BLaER1 (cell line): ENCODE measurements at regions not wholly inside any gene's neighbourhood (a gene's known extent, or its start where the extent isn't known, plus 50 kb on each side); places are given as distances from the start of the nearest gene placed in this dataset.

Experiments
- H3K27ac ChIP-seq: shearing (Covaris generic); formaldehyde crosslinking; 2 replicates; pipeline ENCODE4 v1.8.1; 2022
- H3K27me3 ChIP-seq: shearing (Covaris generic); formaldehyde crosslinking; 2 replicates; pipeline ENCODE4 v1.8.1; 2022
- H3K36me3 ChIP-seq: shearing (Covaris generic); formaldehyde crosslinking; 2 replicates; pipeline ENCODE4 v1.8.1; 2022
- H3K4me1 ChIP-seq: shearing (Covaris generic); formaldehyde crosslinking; 2 replicates; pipeline ENCODE4 v1.8.1; 2022
- H3K4me2 ChIP-seq: shearing (Covaris generic); formaldehyde crosslinking; 2 replicates; pipeline ENCODE4 v1.8.1; 2022
- H3K4me3 ChIP-seq: shearing (Covaris generic); formaldehyde crosslinking; 2 replicates; pipeline ENCODE4 v1.8.1; 2022
- H3K9ac ChIP-seq: shearing (Covaris generic); formaldehyde crosslinking; 2 replicates; pipeline ENCODE4 v1.8.1; 2022
- H3K9me3 ChIP-seq: shearing (Covaris generic); formaldehyde crosslinking; 2 replicates; pipeline ENCODE4 v1.8.1; 2022
- H4K20me1 ChIP-seq: shearing (Covaris generic); formaldehyde crosslinking; 2 replicates; pipeline ENCODE4 v1.8.1; 2022
- Cebpa-rat ChIP-seq: shearing (Covaris generic); IDR thresholded peaks from 2 replicates; pipeline ENCODE4 v1.8.1; 2022

- no peak overlapping the region for H3K27ac ChIP-seq
- H3K9ac ChIP-seq, result no peak overlapping the region
- no peaks in the 10 kb centered on the region for H3K4me1 ChIP-seq
- H3K4me3 ChIP-seq, result no peak overlapping the region
- no peaks in the 10 kb centered on the region for H3K27me3 ChIP-seq
- no peaks in the 10 kb centered on the region for H4K20me1 ChIP-seq
- no peaks in the 10 kb centered on the region for H3K9me3 ChIP-seq
- no peak for TF ChIP-seq Cebpa-rat
- no peaks in the 10 kb centered on the region for H3K36me3 ChIP-seq
- H3K4me2 ChIP-seq, result no peak overlapping the region
These were observed 119.6 kb upstream of the CTTNBP2 start for GRCh38 chr7:117992635-117993376.

GRCh38 chr7:117993377-117994003 lies 120.2 kb upstream of the CTTNBP2 start:
- TF ChIP-seq Cebpa-rat, result no peak
- Histone ChIP-seq H4K20me1 (no peaks in the 10 kb centered on the region), H3K4me3 (no peak overlapping the region), H3K36me3 (no peaks in the 10 kb centered on the region), H3K9me3 (no peaks in the 10 kb centered on the region), H3K4me1 (no peaks in the 10 kb centered on the region), H3K9ac (no peak overlapping the region), H3K27me3 (no peaks in the 10 kb centered on the region), H3K27ac (no peak overlapping the region), H3K4me2 (no peak overlapping the region)

- TF ChIP-seq Cebpa-rat, result no peak
- no peaks in the 10 kb centered on the region for H3K9me3 ChIP-seq
- no peak overlapping the region for H3K4me2 ChIP-seq
- no peak overlapping the region for H3K27ac ChIP-seq
- no peak overlapping the region for H3K4me3 ChIP-seq
- H3K27me3 ChIP-seq, result no peaks in the 10 kb centered on the region
- no peaks in the 10 kb centered on the region for H3K4me1 ChIP-seq
- H4K20me1 ChIP-seq, result no peaks in the 10 kb centered on the region
- no peak overlapping the region for H3K9ac ChIP-seq
- H3K36me3 ChIP-seq, result no peaks in the 10 kb centered on the region
These were observed 122.8 kb upstream of the CTTNBP2 start for GRCh38 chr7:117995850-117996650.

GRCh38 chr7:117997862-117998825 lies 124.9 kb upstream of the CTTNBP2 start:
- no peaks in the 10 kb centered on the region for H3K9me3 ChIP-seq
- H3K4me2 ChIP-seq, result no peak overlapping the region

GRCh38 chr7:118000480-118001202 lies 127.4 kb upstream of the CTTNBP2 start:
- TF ChIP-seq Cebpa-rat, result no peak
- H3K27me3 ChIP-seq, result no peaks in the 10 kb centered on the region
- H3K9ac ChIP-seq, result no peak overlapping the region
- H3K27ac ChIP-seq, result no peak overlapping the region
- H3K4me3 ChIP-seq, result no peak overlapping the region
- H3K9me3 ChIP-seq, result no peaks in the 10 kb centered on the region
- H3K36me3 ChIP-seq, result no peaks in the 10 kb centered on the region
- H4K20me1 ChIP-seq, result no peaks in the 10 kb centered on the region
- H3K4me2 ChIP-seq, result no peak overlapping the region
- H3K4me1 ChIP-seq, result no peaks in the 10 kb centered on the region

More at GRCh38 chr7:117997862-117998825, 124.9 kb upstream of the CTTNBP2 start:
- Histone ChIP-seq H3K27me3 (no peaks in the 10 kb centered on the region), H3K36me3 (no peaks in the 10 kb centered on the region), H3K4me1 (no peaks in the 10 kb centered on the region), H3K27ac (no peak overlapping the region), H4K20me1 (no peaks in the 10 kb centered on the region), H3K4me3 (no peak overlapping the region), H3K9ac (no peak overlapping the region)
- TF ChIP-seq Cebpa-rat, result no peak

- no peak overlapping the region for H3K4me2 ChIP-seq
- H3K4me3 ChIP-seq, result no peak overlapping the region
- no peaks in the 10 kb centered on the region for H4K20me1 ChIP-seq
- H3K27ac ChIP-seq, result no peak overlapping the region
- no peaks in the 10 kb centered on the region for H3K4me1 ChIP-seq
- H3K9ac ChIP-seq, result no peak overlapping the region
- TF ChIP-seq Cebpa-rat, result no peak
- no peaks in the 10 kb centered on the region for H3K36me3 ChIP-seq
- H3K9me3 ChIP-seq, result no peaks in the 10 kb centered on the region
- no peaks in the 10 kb centered on the region for H3K27me3 ChIP-seq
These were observed 130.2 kb upstream of the CTTNBP2 start for GRCh38 chr7:118003476-118003875.

GRCh38 chr7:118005026-118005425 lies 131.8 kb upstream of the CTTNBP2 start:
- Histone ChIP-seq H3K9ac (no peak overlapping the region), H3K9me3 (no peaks in the 10 kb centered on the region), H3K36me3 (no peaks in the 10 kb centered on the region), H3K27ac (no peak overlapping the region), H4K20me1 (no peaks in the 10 kb centered on the region), H3K4me1 (no peaks in the 10 kb centered on the region), H3K4me3 (no peak overlapping the region), H3K4me2 (no peak overlapping the region), H3K27me3 (no peaks in the 10 kb centered on the region)
- TF ChIP-seq Cebpa-rat, result no peak

- H3K4me3 ChIP-seq, result no peak overlapping the region
- H3K27ac ChIP-seq, result no peak overlapping the region
- no peak for TF ChIP-seq Cebpa-rat
- H3K27me3 ChIP-seq, result no peaks in the 10 kb centered on the region
- H3K4me1 ChIP-seq, result no peaks in the 10 kb centered on the region
- no peak overlapping the region for H3K9ac ChIP-seq
- no peaks in the 10 kb centered on the region for H3K9me3 ChIP-seq
- no peaks in the 10 kb centered on the region for H3K36me3 ChIP-seq
- H3K4me2 ChIP-seq, result no peak overlapping the region
- H4K20me1 ChIP-seq, result no peaks in the 10 kb centered on the region
These were observed 133.7 kb upstream of the CTTNBP2 start for GRCh38 chr7:118006979-118007378.

- no peak overlapping the region for H3K27ac ChIP-seq
- no peaks in the 10 kb centered on the region for H4K20me1 ChIP-seq
- H3K4me2 ChIP-seq, result no peak overlapping the region
- H3K9ac ChIP-seq, result no peak overlapping the region
- no peaks in the 10 kb centered on the region for H3K27me3 ChIP-seq
- H3K4me3 ChIP-seq, result no peak overlapping the region
- no peaks in the 10 kb centered on the region for H3K4me1 ChIP-seq
- H3K9me3 ChIP-seq, result no peaks in the 10 kb centered on the region
- no peak for TF ChIP-seq Cebpa-rat
- H3K36me3 ChIP-seq, result no peaks in the 10 kb centered on the region
These were observed 136.2 kb upstream of the CTTNBP2 start for GRCh38 chr7:118009419-118009818.
